ENCODE measurements at regions not wholly inside any gene's neighbourhood (a gene's known extent, or its start where the extent isn't known, plus 50 kb on each side); places are given as distances from the start of the nearest gene placed in this dataset.

DNA sequence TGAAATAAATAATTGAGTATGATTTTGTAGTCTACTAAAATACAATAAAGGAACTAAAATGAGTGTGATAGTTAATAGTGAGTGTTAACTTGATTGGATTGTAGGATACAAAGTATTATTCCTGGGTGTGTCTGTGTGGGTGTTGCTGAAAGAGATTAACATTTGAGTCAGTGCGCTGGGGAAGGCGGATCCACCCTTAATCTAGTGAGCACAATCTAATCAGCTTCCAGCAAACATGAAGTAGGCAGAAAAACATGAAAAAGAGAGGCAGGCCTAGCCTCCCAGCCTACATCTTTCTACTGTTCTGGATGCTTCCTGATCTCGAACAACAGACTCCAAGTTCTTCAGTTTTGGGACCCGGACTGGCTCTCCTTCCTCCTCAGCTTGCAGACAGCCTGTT is 1716.6 kb downstream of the MRPL39 start:
- TF ChIP-seq, protein P1, sequence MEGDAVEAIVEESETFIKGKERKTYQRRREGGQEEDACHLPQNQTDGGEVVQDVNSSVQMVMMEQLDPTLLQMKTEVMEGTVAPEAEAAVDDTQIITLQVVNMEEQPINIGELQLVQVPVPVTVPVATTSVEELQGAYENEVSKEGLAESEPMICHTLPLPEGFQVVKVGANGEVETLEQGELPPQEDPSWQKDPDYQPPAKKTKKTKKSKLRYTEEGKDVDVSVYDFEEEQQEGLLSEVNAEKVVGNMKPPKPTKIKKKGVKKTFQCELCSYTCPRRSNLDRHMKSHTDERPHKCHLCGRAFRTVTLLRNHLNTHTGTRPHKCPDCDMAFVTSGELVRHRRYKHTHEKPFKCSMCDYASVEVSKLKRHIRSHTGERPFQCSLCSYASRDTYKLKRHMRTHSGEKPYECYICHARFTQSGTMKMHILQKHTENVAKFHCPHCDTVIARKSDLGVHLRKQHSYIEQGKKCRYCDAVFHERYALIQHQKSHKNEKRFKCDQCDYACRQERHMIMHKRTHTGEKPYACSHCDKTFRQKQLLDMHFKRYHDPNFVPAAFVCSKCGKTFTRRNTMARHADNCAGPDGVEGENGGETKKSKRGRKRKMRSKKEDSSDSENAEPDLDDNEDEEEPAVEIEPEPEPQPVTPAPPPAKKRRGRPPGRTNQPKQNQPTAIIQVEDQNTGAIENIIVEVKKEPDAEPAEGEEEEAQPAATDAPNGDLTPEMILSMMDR (IDR thresholded peaks at IDR 0.05; ENCODE audit: poor library complexity, severe bottlenecking): no peak
- no peak for TF ChIP-seq POLR2AphosphoS5 (IDR thresholded peaks at IDR 0.05)
- TF ChIP-seq EZH2 (IDR thresholded peaks at IDR 0.05; ENCODE audit: borderline replicate concordance, insufficient read depth, low read length, poor library complexity, severe bottlenecking): no peak
- TF ChIP-seq EP300 (conservative IDR thresholded peaks at IDR 0.05; ENCODE audit: poor library complexity, severe bottlenecking): no peak
- no peak for TF ChIP-seq REST (IDR thresholded peaks at IDR 0.05; ENCODE audit: borderline replicate concordance)
- no peak for TF ChIP-seq TAF1 (IDR thresholded peaks at IDR 0.05; ENCODE audit: low read depth)
- no peak for TF ChIP-seq MXI1 (conservative IDR thresholded peaks at IDR 0.05; ENCODE audit: poor library complexity, severe bottlenecking)

Measured in neural cell (in vitro differentiated cells).